GM18870 (cell line): ENCODE measurements at regions not wholly inside any gene's neighbourhood (a gene's known extent, or its start where the extent isn't known, plus 50 kb on each side); places are given as distances from the start of the nearest gene placed in this dataset.

Experiments
- ATAC-seq: cut with Tn5 transposase; IDR thresholded peaks from one replicate; pipeline ENCODE4 v1.9.1; 2021; ENCODE audit warnings: moderate library complexity; ENCODE audit not compliant: unreplicated experiment

DNA sequence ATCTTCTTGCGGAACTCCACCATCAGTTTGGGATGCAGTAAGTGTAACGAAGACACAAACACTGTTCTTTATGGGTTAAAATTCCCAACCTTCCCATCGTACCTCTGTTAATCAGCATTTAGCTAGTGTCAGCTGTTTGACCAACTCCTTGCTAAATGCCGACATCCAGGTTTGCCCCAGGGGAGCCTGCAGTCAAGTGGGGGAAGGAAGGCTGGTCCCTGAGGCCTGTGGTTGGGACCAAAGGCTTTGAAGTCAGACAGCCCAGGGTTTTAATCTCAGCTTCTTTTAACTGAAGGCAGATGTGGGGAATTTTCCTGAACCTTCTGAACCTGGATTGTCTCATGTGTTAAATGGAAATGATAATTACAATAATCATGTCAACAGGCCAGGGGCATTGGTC lies 443.7 kb downstream of the GLRX3 start:
- no peak for ATAC-seq

DNA sequence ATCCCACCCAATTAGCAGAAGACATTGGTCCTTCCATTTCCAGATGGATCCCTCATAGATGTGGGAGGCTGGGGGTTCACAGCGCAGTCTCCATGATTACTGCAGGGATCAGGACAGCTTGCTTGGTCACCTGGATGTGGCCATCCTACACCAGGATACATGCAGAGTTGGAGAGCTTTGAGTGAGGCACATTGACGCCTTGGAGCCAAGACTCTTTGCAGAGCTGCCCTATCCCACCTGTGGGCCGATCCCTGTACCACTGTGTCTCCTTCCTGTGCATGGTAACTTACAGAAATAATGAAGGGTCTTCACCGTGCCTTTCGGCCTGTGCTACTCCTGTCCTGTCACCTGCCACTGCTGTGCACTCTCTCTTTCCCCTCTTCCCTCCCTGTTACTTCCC lies 444.8 kb downstream of the GLRX3 start:
- ATAC-seq = no peak

DNA sequence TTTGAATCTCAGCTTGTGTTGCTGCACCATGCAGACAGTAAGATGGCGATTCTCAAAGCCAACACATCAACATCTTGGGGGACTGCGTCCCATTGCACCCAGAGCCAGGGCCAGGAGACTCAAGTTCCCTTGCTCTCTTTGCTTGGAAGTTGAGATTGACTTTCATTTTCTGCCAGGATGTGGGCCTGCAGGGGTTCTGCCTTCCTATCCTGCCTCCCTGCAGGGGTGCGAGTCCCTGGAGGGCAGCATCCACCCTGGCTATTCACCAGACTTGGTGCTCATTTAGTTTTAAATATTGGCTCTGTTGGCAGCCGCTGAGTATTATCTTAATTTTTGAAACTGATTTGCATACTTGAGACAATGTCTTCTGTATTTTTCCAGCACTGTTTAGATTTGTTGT lies 451.5 kb downstream of the GLRX3 start:
- no peak for ATAC-seq

DNA sequence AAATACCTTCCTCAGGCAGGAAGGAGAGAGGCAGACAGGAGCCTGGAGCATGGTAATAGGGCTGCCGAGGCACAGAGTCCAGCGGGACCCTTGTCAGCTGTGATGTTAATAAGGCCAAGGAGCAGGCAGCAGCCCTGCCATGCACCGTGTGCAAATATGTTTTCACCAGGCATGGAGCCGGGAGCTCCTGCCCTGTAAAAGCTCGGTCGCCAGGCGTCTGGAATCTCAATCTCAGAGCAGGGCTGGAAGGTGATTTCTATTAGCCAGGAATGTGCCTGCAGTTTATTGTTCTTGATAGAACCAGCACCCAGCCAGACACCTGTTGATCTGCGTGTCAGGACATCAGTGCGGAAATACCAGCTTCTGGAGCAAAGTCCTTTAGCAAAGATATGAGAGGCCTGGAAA lies 469.8 kb downstream of the GLRX3 start:
- no peak for ATAC-seq

DNA sequence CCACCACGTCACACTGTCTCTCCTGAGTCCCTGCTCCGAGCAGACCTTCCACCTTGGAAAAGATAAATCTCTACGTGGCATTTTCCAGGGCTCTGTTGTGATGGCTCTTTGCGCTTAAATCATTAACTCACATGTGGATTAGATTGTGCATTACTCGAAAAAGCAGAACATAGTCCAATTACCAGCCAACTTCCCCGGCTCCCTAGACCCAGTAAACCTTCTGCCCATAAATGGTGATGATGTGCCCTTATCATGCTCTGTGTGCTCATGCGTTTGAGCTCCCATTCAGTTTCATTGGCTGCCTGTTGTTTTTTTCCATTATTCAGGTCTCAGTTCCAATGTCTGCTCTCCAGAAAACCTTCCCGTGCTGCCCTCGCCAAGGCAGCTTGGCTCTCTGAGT lies 471.2 kb downstream of the GLRX3 start:
- ATAC-seq = no peak

DNA sequence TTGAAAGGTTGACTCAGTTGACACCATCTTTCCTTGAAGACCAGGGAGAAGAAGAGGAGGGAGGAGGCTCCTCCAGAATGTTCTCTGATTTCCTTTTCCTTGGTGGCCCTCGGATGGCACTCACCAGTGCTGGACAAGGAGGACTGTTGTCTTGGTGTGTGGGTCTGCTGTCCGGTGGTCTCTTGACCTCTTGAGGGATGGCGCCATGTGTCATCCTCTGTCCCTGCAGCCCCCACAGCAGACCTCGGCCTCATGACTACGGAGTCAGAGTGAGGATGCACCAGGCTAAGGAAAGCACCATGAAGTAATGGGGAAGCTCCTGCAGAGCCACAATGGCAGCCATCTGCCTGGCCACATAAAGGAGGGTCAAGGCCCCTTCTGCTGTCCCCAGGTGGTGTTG lies 475.0 kb downstream of the GLRX3 start:
- ATAC-seq = no peak

DNA sequence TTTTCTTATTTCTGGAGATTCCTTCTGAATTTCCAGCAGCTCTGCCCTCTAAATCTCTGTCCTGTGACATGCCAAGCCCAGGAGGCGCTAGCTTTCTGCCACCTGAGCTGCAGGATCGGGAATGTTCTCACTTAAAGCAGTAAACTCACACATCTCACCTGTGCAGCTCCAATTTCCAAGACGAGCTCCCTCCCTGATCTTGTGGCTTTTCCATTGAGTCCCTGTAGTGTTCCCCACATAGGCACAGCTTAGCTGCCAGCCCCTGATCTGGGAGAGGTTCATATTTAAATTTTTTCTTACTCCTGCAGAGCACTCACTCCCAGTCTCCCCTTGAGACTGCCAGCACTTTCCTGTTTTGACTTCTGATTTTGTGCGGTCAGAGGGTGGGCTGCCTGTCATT lies 479.3 kb downstream of the GLRX3 start:
- ATAC-seq = no peak

DNA sequence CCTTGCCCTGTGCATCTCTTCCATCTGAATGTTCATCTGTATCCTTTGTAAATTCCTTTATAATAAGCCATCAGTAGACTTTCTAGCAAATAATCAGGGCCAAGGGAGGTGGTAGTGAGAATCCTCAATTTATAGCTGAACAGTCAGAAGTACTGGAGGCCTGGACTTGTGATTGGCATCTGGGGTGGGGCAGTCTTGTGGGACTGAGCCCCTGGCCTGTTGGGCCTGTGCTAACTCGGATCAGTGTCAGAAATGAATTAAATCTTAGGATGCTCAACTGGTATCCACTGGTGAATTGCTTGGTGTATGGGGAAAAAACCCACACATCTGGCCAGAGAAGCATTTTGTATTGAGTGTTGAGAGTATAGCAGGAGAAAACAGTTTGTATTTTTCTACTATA lies 481.8 kb downstream of the GLRX3 start:
- no peak for ATAC-seq

DNA sequence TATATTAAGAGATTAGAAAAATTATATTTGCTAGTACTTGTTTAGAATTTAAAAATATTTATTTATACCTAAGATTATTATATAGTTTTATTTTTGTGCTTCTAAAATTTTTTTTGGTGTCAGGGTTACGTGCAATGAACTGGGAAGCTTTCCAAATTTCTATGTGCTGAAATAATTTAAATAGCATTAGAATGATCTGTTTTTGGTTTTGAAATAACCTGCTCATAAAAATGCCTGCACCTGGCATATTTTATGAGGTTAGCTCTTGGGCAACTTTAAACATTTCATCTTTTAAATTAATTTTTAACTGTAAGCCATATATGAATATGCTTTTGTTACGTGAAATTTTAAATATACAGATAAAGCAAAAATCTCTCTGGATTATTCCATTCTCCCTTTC lies 482.5 kb downstream of the GLRX3 start:
- ATAC-seq = no peak

DNA sequence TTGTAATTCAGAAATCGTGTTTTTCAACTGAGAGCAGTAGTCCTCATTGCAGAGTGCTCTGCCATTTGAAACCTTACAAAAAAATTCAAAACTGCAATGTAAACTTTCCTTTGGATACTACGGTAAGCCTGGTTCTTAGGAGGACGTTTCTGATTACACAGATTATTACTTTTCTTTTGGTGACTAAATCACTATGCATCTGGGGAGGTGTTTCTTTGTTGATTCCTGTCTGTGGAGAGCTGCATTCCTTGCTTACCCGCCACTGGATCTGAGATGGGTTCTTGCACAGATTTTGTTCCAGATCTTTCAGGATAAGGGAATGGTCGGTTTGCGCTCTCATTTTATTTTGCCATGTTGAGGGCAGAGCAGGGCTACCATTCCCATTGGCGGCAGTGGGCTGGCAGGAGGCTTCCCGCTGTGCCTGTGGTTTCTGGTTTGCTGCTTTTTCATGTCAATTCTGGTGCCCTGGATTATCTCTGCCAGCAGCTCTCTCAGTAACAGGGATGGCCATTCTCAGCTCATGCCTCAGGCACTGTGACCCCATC lies 485.1 kb downstream of the GLRX3 start:
- ATAC-seq = no peak

DNA sequence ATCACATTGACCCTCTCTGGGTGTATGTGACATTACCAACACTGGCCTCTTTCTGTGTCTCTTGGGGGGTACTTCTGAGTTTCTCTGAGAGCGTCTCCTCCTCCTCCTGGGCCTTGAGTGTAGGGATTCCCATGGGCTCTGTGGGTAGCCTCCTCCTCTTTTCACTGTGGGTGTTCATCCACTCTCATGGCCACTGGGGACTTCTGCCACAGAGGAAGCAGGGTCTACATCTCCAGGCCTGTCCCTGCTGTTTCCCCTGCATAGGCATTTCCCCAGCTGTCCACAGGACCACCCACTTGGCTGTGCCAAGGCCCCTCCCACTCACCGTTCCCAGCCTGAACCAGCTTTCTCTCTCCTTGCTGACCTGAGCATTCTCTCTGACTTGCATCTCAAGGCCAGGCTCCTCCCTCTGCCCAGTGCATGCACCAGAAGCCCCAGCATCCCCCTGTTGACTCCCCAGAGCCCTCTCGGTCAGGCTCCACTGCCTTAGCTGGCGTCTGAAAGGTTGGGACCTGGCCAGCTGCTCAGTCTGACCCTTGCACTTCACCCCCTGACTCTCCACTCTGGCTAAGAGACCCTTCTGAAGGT lies 487.6 kb downstream of the GLRX3 start:
- no peak for ATAC-seq

DNA sequence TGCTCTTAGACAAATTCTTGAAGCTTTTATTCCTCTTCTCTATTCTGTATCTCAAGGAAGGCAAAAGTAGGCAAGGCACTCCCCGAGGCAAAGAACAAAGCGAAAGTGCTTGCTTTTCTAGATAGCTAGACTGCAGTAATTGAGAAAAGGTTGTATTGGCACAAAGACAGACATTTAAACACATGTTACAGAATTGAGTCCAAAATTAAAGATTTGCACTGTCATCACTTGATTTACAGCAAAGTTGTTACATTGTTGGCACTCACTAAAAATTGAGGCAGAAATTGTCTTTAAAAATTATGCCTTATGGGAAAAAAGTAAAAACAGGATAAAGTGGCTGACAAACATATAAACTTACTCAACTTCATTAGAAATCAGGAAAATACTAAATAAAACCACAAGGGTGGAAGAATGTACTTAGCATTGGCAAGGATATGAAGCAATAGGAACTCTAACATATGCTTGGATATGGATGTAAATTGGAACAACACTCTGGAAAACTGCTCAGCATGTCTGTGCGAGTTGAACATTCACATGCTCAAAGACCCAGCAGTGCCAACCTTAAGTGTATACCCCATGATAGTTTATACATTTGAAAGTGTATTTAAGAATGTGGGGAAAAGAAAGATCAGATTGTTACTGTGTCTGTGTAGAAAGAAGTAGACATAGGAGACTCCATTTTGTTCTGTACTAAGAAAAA lies 491.3 kb downstream of the GLRX3 start:
- no peak for ATAC-seq

DNA sequence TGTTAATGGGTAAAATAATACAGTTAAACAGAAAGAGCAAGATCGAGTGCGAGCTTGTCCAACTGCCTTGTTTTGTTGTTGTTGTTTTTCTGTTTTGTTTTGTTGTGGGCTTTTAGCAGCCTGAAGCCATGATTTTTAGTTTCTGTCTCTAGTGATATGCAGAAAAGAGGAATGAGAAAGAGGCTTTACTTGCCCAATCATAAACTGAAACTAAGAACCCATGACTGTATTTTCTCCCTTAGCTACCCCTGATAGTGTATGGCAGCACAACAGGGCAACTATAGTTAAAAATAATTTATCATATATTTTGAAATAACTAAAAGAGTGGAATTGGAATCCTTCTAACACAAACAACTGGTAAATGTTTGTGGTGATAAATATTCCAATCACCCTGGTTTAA lies 493.9 kb downstream of the GLRX3 start:
- ATAC-seq = no peak

DNA sequence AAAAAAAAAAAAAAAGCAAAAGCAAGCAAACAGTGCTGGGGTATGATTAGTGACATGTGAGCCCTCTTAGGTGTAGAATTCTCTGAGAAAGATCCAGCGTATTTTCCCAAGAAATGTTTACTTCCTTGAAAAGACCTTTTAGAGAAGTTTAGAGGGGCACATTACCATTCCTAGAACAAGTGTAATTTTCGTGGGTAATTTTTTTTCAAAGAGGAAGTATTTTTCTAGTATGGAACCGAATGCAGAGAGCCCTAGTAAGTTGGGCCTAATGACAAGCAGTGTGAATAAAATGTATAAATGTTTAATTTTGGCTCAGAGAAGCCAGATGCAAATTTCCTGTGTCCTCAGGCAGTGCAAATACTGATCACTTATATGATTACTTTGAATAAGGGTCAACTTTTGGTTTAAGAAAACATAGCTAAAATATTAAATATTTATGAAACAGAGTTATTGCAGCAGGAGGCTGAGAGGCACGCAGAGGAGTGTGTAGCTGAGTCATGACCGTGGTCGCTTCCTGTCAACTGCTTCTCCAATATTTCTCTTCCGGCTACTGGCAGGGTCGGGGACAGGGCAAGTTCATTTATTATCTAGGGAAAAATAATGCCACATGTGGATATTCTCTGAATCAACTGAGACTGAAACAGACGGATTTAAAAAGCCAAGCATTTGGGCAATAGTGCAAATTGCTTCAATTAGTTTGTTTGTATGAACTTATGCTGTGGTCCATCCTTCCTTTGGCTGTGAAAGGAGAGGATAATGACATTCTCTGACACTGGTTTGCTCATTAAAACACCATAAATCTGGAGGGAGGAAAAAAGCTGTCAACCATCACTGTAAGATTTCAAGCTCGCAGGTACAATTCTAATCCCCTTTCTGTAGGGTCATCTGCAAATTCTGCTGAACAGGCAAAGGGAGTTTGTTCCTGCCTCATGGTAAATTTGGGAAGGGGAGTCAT lies 495.2 kb downstream of the GLRX3 start:
- no peak for ATAC-seq

DNA sequence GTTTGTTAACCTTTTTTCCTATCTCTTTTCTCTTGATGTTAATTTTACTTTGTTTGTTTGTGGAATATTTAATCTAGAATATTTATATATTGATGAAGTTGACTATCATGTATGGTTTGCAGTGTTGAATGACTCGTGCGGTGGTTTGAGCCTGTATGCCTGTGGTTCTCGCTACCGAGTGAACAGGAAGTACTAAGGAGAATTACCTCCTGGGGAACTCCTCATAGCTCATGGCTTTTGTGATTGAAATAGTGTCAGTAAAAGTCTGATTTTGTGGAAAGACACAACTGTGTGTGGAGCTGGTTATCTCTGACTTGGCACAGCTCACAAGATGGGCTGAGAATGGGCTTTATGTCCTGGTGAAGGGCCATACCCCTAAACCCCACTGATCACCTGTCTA lies 498.6 kb downstream of the GLRX3 start:
- ATAC-seq = no peak

DNA sequence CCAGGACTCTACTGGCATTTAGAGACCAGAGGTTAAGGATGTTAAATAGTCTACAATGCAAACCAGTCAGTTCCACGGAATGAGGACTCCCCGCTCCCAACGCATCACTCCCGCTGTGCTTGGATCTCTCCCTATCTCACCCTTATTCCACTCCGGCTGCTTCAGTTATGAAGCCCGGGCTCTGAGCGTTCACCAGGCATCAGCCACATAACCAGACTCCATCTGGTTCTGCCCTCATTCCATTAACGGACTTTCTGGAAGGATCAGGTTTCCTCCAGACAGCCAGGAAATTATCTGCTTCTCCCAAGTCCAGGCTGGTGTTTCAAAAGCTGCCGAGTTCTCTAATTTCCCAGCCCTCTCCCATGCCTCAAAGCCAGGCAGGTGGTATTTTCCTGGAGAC lies 499.3 kb downstream of the GLRX3 start:
- ATAC-seq = no peak

DNA sequence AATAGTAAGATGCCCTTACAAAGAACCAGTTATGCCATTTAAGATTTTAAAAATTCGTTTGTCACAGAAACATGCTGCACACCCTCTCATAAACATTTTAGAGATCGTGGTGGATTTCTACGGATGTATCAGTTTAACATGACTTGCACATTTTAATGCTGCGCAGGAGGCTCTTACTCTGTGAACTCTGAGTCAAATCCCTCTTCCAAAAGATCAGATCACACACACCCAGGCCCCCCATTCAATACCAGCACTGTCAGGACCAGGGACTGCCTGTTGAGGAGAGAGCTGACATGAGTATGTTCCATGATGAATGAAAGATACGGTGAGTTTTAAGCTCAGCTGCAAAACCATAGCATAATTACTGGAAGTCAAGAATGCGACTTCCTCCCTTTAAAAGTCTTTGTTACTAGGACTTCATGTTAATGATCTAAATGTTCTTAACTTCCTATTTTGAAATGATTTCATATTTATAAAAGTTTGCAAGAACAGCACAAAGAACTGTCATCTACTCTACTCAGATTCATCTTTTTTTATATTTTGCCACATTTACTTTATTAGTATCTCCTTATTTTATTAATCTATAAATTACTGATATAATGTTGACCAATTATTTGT lies 500.2 kb downstream of the GLRX3 start:
- no peak for ATAC-seq

DNA sequence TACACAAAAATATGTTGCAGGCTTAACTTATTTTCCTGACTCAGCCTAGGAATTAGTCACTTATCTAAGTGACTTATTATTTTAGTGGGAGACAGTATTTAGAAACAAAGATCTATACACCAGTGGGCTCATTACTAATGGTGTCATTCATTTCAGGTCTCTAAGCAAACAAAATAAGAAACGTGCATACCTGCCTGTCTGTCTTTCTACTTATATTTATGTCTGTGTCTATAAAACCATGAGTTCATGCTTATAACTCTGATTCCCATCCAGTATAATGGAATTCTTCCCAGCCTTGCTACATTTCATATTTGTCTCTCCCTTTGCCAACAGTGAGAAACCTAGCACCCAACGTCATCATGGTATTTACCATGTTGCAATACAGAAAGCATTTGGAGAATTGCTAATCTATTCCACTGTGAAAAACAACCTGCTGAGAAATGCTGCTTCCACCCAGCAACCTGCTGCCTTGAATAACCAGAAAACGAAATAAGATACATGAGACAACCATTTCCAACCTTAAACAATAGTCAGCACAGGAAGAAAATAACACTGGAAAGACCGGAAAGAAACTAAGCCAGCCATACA lies 501.0 kb downstream of the GLRX3 start:
- ATAC-seq = no peak

DNA sequence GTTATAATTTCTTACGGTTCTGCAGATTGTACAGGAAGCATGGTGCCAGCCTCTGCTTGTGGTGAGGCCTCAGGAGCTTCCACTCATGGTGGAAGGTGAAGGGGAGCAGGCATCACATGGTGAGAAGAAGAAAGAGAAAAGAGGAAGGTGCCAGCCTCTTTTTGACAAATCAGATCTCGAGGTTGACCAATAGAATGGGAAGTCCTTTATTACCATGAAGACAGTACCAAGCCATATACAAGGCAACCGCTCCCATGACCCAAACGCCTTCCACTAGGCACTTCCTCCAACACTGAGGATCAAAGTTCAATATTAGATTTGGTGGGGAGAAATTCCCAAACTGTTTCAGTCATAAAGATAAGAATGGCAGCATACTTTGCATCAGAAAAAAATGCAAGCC lies 502.8 kb downstream of the GLRX3 start:
- no peak for ATAC-seq

DNA sequence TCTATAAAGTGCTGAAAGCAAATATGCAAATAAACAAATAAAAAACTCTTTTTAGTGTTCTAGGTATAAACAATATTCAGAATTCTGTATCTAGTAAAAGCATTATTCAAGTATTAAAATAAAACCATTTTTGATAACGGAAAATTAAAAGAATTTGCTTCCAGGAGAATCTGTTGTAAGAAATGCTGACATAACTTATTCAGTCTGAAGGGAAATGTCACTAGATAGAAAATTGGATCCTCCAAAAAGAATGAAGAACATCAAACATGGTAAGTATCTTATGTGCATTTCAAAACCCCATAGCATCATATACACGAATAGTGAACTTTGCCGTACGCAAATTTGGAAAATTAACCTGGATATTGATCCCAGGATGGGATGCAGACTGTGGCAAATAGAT lies 506.7 kb downstream of the GLRX3 start:
- ATAC-seq = no peak

DNA sequence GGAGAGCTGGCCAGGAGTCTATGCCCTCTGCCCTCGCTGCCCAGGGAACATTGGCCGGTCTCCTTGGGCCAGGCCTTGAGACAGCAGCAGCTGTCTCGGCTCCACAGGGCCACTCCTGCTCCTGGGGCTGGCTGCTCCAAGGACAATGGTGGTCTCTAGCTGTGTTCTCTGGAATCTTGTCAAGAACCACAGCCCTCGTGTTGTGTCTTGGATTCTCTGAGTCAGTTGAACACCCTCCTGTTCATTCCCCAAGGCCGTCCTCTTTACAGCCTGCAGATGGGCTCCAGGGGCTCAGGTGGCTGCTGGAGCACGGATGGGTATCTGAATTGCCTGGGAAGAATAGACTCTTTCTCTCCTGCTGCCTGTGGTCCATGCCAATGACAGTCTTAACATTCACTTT lies 511.1 kb downstream of the GLRX3 start:
- no peak for ATAC-seq
